HEK293 (cell line): ENCODE measurements at regions not wholly inside any gene's neighbourhood (a gene's known extent, or its start where the extent isn't known, plus 50 kb on each side); places are given as distances from the start of the nearest gene placed in this dataset.

Source experiments
- CTCF ChIA-PET: fragments of 350-600 bp; formaldehyde crosslinking; extraction: SDS; loops from one replicate; lab custom pipeline; 2021; ENCODE audit warnings: antibody characterized with exemption; lab: Yijun Ruan, JAX
- POLR2A ChIA-PET: fragments of 300-600 bp; formaldehyde crosslinking; extraction: SDS; loops from one replicate; lab custom pipeline; 2020; ENCODE audit warnings: antibody characterized with exemption, inconsistent platforms; lab: Yijun Ruan, JAX
- H3K27ac ChIP-seq: fragments of 200-500 bp; sonication (Bioruptor generic); 2 replicates; pipeline ENCODE4 v1.5.1; 2014; ENCODE audit warnings: low read depth, low read length, control low read depth, inconsistent platforms; ENCODE audit errors: extremely low read depth
- H3K36me3 ChIP-seq, 2 experiments: fragments of 200-500 bp in 1 of 2; sonication (Bioruptor generic) in 1 of 2; 1 replicate in 1 of 2; 2 replicates in 1 of 2; pipeline ENCODE4 v1.5.1; 2014 to 2017; ENCODE audit warnings: inconsistent platforms in 2 of 2, low read length in 2 of 2; ENCODE audit not compliant: control insufficient read depth in 2 of 2, insufficient read depth in 1 of 2
- H3K4me1 ChIP-seq: fragments of 200-500 bp; sonication (Bioruptor generic); 2 replicates; pipeline ENCODE4 v1.5.1; 2014; ENCODE audit warnings: mild to moderate bottlenecking, low read length, inconsistent platforms; ENCODE audit not compliant: control insufficient read depth, insufficient read depth
- H3K4me3 ChIP-seq: 2 replicates; pipeline ENCODE4 v1.5.1; 2011; ENCODE audit warnings: low read depth, mild to moderate bottlenecking, control low read depth, low read length, moderate library complexity
- H3K9me3 ChIP-seq: fragments of 200-500 bp; sonication (Bioruptor generic); 2 replicates; pipeline ENCODE4 v1.5.1; 2014; ENCODE audit warnings: low read depth, low read length, inconsistent platforms; ENCODE audit not compliant: control insufficient read depth, insufficient read depth
- GLIS2 ChIP-seq: fragments of 450-650 bp; formaldehyde crosslinking; IDR thresholded peaks from 2 replicates; pipeline ENCODE4 v1.5.1; 2016; ENCODE audit warnings: missing biosample characterization, missing genetic modification characterization
- HOXC10 ChIP-seq: sonication (generic); formaldehyde crosslinking; IDR thresholded peaks from 2 replicates; pipeline ENCODE4 v1.8.1; 2023; ENCODE audit warnings: mild to moderate bottlenecking, missing genetic modification reagents
- MYNN ChIP-seq: fragments of 450-650 bp; formaldehyde crosslinking; IDR thresholded peaks from 2 replicates; pipeline ENCODE4 v1.5.1; 2016; ENCODE audit warnings: missing biosample characterization, missing genetic modification characterization, borderline replicate concordance
- PRDM1 ChIP-seq: fragments of 450-650 bp; formaldehyde crosslinking; IDR thresholded peaks from 2 replicates; pipeline ENCODE4; 2016; ENCODE audit warnings: missing biosample characterization, missing genetic modification characterization
- SP3 ChIP-seq: fragments of 450-650 bp; formaldehyde crosslinking; IDR thresholded peaks from 2 replicates; pipeline ENCODE4 v1.5.1; 2016; ENCODE audit warnings: missing biosample characterization, missing genetic modification characterization
- ZBTB20 ChIP-seq: fragments of 450-650 bp; formaldehyde crosslinking; IDR thresholded peaks from 2 replicates; pipeline ENCODE4 v1.5.1; 2016; ENCODE audit warnings: missing biosample characterization, missing genetic modification characterization
- ZEB2 ChIP-seq: fragments of 450-650 bp; formaldehyde crosslinking; IDR thresholded peaks from 2 replicates; pipeline ENCODE4 v1.5.1; 2016; ENCODE audit warnings: missing biosample characterization, missing genetic modification characterization
- ZNF184 ChIP-seq: fragments of 450-650 bp; IDR thresholded peaks from 2 replicates; pipeline ENCODE4 v1.5.1; 2018; ENCODE audit warnings: missing biosample characterization, mild to moderate bottlenecking, missing genetic modification characterization
- ZNF214 ChIP-seq: fragments of 450-650 bp; formaldehyde crosslinking; IDR thresholded peaks from 2 replicates; pipeline ENCODE4 v1.5.1; 2017; ENCODE audit warnings: missing biosample characterization, mild to moderate bottlenecking, missing genetic modification characterization, borderline replicate concordance
- ZNF274 ChIP-seq, 2 experiments: fragments of 200-500 bp in 1 of 2; fragments of 450-650 bp in 1 of 2; sonication (Bioruptor generic) in 1 of 2; formaldehyde crosslinking in 1 of 2; IDR thresholded peaks; 2 replicates each; pipeline versions ENCODE4 v1.5.1 to v1.6.1; 2014 to 2016; ENCODE audit warnings: borderline replicate concordance in 1 of 2, inconsistent platforms in 1 of 2, low read length in 1 of 2, missing biosample characterization in 1 of 2, missing genetic modification characterization in 1 of 2
- ZNF292 ChIP-seq: fragments of 450-650 bp; formaldehyde crosslinking; IDR thresholded peaks from 2 replicates; pipeline ENCODE4 v1.5.1; 2016; ENCODE audit warnings: low read depth, missing biosample characterization, missing genetic modification characterization, borderline replicate concordance
- ZNF335 ChIP-seq: fragments of 450-650 bp; formaldehyde crosslinking; conservative IDR thresholded peaks from 2 replicates; pipeline ENCODE4 v1.5.1; 2016; ENCODE audit warnings: missing biosample characterization, missing genetic modification characterization
- ZNF398 ChIP-seq: fragments of 450-650 bp; formaldehyde crosslinking; IDR thresholded peaks from 2 replicates; pipeline ENCODE4 v1.5.1; 2017; ENCODE audit warnings: missing biosample characterization, missing genetic modification characterization
- ZNF514 ChIP-seq: fragments of 450-650 bp; formaldehyde crosslinking; IDR thresholded peaks from 2 replicates; pipeline ENCODE4 v1.5.1; 2016; ENCODE audit warnings: missing biosample characterization, missing genetic modification characterization
- ZNF521 ChIP-seq: fragments of 450-650 bp; formaldehyde crosslinking; IDR thresholded peaks from 2 replicates; pipeline ENCODE4 v1.5.1; 2017; ENCODE audit warnings: missing biosample characterization, mild to moderate bottlenecking, missing genetic modification characterization
- ZNF560 ChIP-seq: fragments of 450-650 bp; formaldehyde crosslinking; IDR thresholded peaks from 2 replicates; pipeline ENCODE4 v1.5.1; 2017; ENCODE audit warnings: missing biosample characterization, missing genetic modification characterization, borderline replicate concordance
- ZNF701 ChIP-seq: fragments of 450-650 bp; formaldehyde crosslinking; IDR thresholded peaks from 2 replicates; pipeline ENCODE4 v1.5.1; 2016; ENCODE audit warnings: missing biosample characterization, missing genetic modification characterization
- ZNF76 ChIP-seq: fragments of 450-650 bp; formaldehyde crosslinking; IDR thresholded peaks from 2 replicates; pipeline ENCODE4; 2016; ENCODE audit warnings: low read depth, missing biosample characterization, missing genetic modification characterization, borderline replicate concordance
- ZNF768 ChIP-seq: fragments of 450-650 bp; formaldehyde crosslinking; IDR thresholded peaks from 2 replicates; pipeline ENCODE4 v1.5.1; 2018; ENCODE audit warnings: missing biosample characterization, mild to moderate bottlenecking, missing genetic modification characterization
- TF ChIP-seq, protein P1 (sequence below): fragments of 450-650 bp; formaldehyde crosslinking; IDR thresholded peaks from 2 replicates; pipeline ENCODE4 v1.5.1; 2016; ENCODE audit warnings: missing biosample characterization, missing genetic modification characterization

DNA sequence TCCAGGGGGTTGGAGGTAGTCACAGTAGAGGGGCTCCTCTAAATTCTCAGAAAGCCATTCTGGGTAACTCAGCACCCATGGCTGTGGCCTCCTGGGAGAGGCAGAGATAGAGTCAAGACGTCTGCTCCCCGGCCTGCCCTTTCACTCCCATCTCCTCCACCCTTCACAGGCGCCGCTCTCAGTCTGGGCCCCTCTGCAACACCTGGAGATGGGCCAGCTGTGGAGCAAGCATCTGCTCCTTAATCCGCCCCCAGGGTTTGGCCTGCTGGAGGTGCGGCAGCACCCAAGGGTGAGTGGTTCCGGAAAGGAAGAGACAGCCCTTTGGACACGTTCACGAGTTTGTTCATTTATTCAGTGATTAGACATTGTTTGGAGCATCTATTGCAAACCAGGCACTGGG lies 271.3 kb downstream of the BMP7 start:
- POLR2A ChIA-PET, result no interaction called here
- no peak overlapping the region for H3K27ac ChIP-seq

DNA sequence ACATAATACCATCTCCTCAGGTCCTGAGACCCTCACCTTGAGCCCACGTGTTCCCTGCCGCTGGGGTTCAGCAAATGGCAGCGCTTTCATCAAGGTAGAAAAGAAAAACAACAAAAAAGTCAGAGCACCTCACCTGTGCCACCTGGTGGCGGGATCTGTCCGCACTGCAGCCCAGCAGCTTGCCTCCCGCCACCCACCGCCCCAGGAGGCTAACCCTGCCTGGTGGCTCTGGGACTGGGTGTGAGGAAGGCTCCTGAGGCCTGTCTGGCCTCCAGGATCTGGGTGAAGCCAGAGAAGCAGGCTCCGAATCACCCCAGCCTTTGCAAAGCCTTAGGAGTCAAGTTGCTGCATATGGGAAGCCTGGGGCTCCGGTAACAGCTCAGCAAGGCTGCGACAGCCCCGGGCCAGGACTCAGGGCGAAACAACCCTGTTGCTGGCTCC lies 270.8 kb downstream of the BMP7 start:
- Histone ChIP-seq H3K27ac (no peak overlapping the region), H3K9me3 (no peaks in the 10 kb centered on the region), H3K4me1 (no peaks in the 10 kb centered on the region), H3K36me3 (no peaks in the 10 kb centered on the region), H3K4me3 (no peak overlapping the region)
- ChIA-PET POLR2A (no interaction called here), CTCF (interaction anchor here (0.5 to 3.1 kb wide), 14 partner anchors 9 to 173 kb away, joined by 3 to 14 read pairs (median 4); no protein-coding TSS in a partner anchor)
- TF ChIP-seq GLIS2 (no peak), ZNF292 (tag by site-specific recombination) (no peak), ZBTB20 (tag by site-specific recombination) (no peak), PRDM1 (no peak), ZEB2 (tag by site-specific recombination) (no peak), MYNN (tag by site-specific recombination) (no peak), ZNF521 (tag by site-specific recombination) (no peak), ZNF184 (tag by site-specific recombination) (no peak)

More for the DNA sequence above, 271.3 kb downstream of the BMP7 start:
- TF ChIP-seq, protein P1, sequence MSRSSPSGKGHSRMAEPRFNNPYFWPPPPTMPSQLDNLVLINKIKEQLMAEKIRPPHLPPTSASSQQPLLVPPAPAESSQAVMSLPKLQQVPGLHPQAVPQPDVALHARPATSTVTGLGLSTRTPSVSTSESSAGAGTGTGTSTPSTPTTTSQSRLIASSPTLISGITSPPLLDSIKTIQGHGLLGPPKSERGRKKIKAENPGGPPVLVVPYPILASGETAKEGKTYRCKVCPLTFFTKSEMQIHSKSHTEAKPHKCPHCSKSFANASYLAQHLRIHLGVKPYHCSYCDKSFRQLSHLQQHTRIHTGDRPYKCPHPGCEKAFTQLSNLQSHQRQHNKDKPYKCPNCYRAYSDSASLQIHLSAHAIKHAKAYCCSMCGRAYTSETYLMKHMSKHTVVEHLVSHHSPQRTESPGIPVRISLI (tag by site-specific recombination), result no peak
- TF ChIP-seq ZNF560 (tag by site-specific recombination) (no peak), ZNF274 (IDR thresholded peaks at IDR 0.05; ENCODE audit: low read length) (no peak), ZNF274 (tag by site-specific recombination; IDR thresholded peaks at IDR 0.05; ENCODE audit: borderline replicate concordance) (no peak), HOXC10 (CRISPR knock-in tag) (no peak), ZNF335 (no peak), SP3 (tag by site-specific recombination) (no peak), ZNF514 (tag by site-specific recombination) (no peak), ZNF214 (tag by site-specific recombination) (no peak), ZNF76 (tag by site-specific recombination) (no peak), ZNF701 (tag by site-specific recombination) (no peak)
- CTCF ChIA-PET, result interaction anchor here (0.5 to 3.1 kb wide), 15 partner anchors 9 to 173 kb away, joined by 3 to 14 read pairs (median 4); no protein-coding TSS in a partner anchor
- Histone ChIP-seq H3K4me1 (no peaks in the 10 kb centered on the region), H3K36me3 (no peaks in the 10 kb centered on the region), H3K9me3 (no peaks in the 10 kb centered on the region), H3K4me3 (no peak overlapping the region)

DNA sequence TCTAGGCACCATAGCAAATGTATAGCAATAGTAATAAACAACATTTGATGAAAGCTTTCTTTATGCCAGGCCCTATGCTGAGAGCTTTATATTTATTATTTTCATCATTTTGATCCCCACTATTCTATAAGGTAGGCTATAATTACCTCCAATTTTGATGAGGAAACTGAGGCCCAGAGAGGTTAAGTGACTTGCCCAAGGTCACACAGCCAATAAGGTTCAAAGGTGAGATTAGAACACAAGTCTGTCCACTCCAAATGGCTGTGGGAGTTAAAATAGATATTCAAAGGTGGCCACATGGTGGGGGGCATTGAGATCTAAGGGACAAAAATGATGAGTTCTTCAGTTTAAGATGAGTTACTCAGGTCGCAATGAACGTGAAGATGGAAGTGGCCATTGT lies 269.9 kb downstream of the BMP7 start:
- Histone ChIP-seq H3K4me3 (no peak overlapping the region), H3K36me3 (no peaks in the 10 kb centered on the region), H3K4me1 (no peaks in the 10 kb centered on the region), H3K9me3 (no peaks in the 10 kb centered on the region), H3K27ac (no peak overlapping the region)
- ChIA-PET POLR2A (no interaction called here), CTCF (interaction anchor here (0.6 to 3.1 kb wide), 5 partner anchors 8 to 36 kb away, joined by 3 to 14 read pairs (median 4); no protein-coding TSS in a partner anchor)
- no peak for TF ChIP-seq ZNF398 (tag by site-specific recombination)
- peak; percentile 67; the same call in 1 of the 2 replicates for TF ChIP-seq ZNF768 (tag by site-specific recombination)
